ENCODE measurements at regions not wholly inside any gene's neighbourhood (a gene's known extent, or its start where the extent isn't known, plus 50 kb on each side); places are given as distances from the start of the nearest gene placed in this dataset.

- in situ Hi-C loops (cut with MboI) (no loop called here), intact Hi-C loops (cut with micrococcal nuclease) (no loop called here)
- Histone ChIP-seq H3K4me3 (no peak overlapping the region), H3K9me3 (replicated peaks; ENCODE audit: control insufficient read depth, insufficient read depth, low read depth, low read length) (no peaks in the 10 kb centered on the region), H4K20me1 (replicated peaks; ENCODE audit: control insufficient read depth, insufficient read depth, low read length) (no peaks in the 10 kb centered on the region), H3K36me3 (ENCODE audit: control insufficient read depth, insufficient read depth, low read length) (no peaks in the 10 kb centered on the region), H3K27me3 (ENCODE audit: control insufficient read depth in 2 of 2, insufficient read depth in 2 of 2, low read length in 2 of 2) (no peaks in the 10 kb centered on the region), H3K27ac (ENCODE audit: extremely low read depth, low read depth, low read length) (no peak overlapping the region), H3K4me1 (replicated peaks in 1 of 2; ENCODE audit: control insufficient read depth in 2 of 2, insufficient read depth in 2 of 2, low read length in 2 of 2) (no peaks in the 10 kb centered on the region), H3K9me1 (ENCODE audit: control insufficient read depth, insufficient read depth, low read length) (no peaks in the 10 kb centered on the region), H2AFZ (ENCODE audit: low read depth, low read length) (no peak overlapping the region), H3K79me2 (ENCODE audit: control insufficient read depth, insufficient read depth, low read length) (no peaks in the 10 kb centered on the region), H3K9ac (ENCODE audit: insufficient read depth in 1 of 2, low read depth in 2 of 2, low read length in 2 of 2) (no peak overlapping the region), H3K4me2 (ENCODE audit: insufficient read depth, low read length) (no peak overlapping the region)
- no peak for FAIRE-seq
- ATAC-seq = no peak
- DNase-seq (ENCODE audit: extremely low read depth in 1 of 4, low spot score in 3 of 4) = no peak
- ChIA-PET POLR2A (interaction anchor here (1.2 kb wide), 1 partner anchor 11 kb away, joined by 3 read pairs; no protein-coding TSS in a partner anchor), CTCF (ENCODE audit: low intra/inter-chr PET ratio) (no interaction called here)
- no TSS peak for BruUV-seq (replicated peaks)
- WGBS (ENCODE audit: insufficient coverage, low coverage, missing lambda C conversion rate) = 0% methylated on average over 1 of the region's 1 CpG
- no peak for TF ChIP-seq CREB1 (IDR thresholded peaks at IDR 0.05)
- TF ChIP-seq CREB1 (CRISPR knock-in tag; IDR thresholded peaks at IDR 0.05) = no peak
- no peak for TF ChIP-seq NFE2L1 (tag; IDR thresholded peaks at IDR 0.05; ENCODE audit: borderline replicate concordance, low read depth)
- no peak for TF ChIP-seq RAD21 (CRISPR knock-in tag; conservative IDR thresholded peaks at IDR 0.05 in 1 of 2, IDR thresholded peaks at IDR 0.05 in 1 of 2)
- no peak for TF ChIP-seq TCF15 (CRISPR knock-in tag; IDR thresholded peaks at IDR 0.05)
- TF ChIP-seq CBFB (CRISPR knock-in tag; IDR thresholded peaks at IDR 0.05) = no peak
- TF ChIP-seq RCOR1 (IDR thresholded peaks at IDR 0.05; ENCODE audit: borderline replicate concordance in 1 of 2, low read depth in 2 of 2, low read length in 2 of 2) = no peak
- TF ChIP-seq POLR2AphosphoS2 (IDR thresholded peaks at IDR 0.05; ENCODE audit: low read length) = no peak
- no peak for TF ChIP-seq ESRRB (CRISPR knock-in tag; IDR thresholded peaks at IDR 0.05; ENCODE audit: borderline replicate concordance)
- no peak for TF ChIP-seq ETS2 (tag; IDR thresholded peaks at IDR 0.05; ENCODE audit: borderline replicate concordance, poor library complexity, severe bottlenecking)
- no peak for TF ChIP-seq KDM4B (IDR thresholded peaks at IDR 0.05; ENCODE audit: borderline replicate concordance in 2 of 2, low read depth in 1 of 2)
Observed at GRCh38 chr20:18974660-18975059, 161.1 kb downstream of the SCP2D1 start.
